ENCODE measurements at regions not wholly inside any gene's neighbourhood (a gene's known extent, or its start where the extent isn't known, plus 50 kb on each side); places are given as distances from the start of the nearest gene placed in this dataset.

DNA sequence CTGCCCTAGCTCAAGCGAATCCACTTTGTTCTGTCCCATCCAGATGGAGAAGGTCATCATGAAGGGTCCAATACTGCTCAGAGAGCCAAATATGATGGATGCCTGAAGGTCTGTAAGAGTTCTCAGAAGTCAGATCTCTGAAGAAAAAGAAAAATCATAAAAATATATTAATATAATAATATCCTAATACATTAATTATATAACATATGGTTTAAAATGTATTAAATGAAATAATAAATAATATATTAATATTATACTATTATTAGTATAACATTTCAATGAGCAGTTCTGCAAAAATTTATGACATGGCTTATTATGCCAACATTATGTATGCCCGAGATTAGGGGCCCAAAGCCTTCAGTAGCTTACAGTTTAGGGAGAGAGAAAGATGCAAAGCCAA lies 78.2 kb upstream of the GPR12 start:
- TF ChIP-seq, protein P1, sequence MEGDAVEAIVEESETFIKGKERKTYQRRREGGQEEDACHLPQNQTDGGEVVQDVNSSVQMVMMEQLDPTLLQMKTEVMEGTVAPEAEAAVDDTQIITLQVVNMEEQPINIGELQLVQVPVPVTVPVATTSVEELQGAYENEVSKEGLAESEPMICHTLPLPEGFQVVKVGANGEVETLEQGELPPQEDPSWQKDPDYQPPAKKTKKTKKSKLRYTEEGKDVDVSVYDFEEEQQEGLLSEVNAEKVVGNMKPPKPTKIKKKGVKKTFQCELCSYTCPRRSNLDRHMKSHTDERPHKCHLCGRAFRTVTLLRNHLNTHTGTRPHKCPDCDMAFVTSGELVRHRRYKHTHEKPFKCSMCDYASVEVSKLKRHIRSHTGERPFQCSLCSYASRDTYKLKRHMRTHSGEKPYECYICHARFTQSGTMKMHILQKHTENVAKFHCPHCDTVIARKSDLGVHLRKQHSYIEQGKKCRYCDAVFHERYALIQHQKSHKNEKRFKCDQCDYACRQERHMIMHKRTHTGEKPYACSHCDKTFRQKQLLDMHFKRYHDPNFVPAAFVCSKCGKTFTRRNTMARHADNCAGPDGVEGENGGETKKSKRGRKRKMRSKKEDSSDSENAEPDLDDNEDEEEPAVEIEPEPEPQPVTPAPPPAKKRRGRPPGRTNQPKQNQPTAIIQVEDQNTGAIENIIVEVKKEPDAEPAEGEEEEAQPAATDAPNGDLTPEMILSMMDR (IDR thresholded peaks at IDR 0.05; ENCODE audit: insufficient read depth, low read length): no peak
- TF ChIP-seq POLR2AphosphoS5 (IDR thresholded peaks at IDR 0.05; ENCODE audit: low read depth) (no peak), GABPA (IDR thresholded peaks at IDR 0.05; ENCODE audit: low read depth) (no peak), SPI1 (IDR thresholded peaks at IDR 0.05; ENCODE audit: borderline replicate concordance, low read depth) (no peak)
- TF ChIP-seq, protein P2, sequence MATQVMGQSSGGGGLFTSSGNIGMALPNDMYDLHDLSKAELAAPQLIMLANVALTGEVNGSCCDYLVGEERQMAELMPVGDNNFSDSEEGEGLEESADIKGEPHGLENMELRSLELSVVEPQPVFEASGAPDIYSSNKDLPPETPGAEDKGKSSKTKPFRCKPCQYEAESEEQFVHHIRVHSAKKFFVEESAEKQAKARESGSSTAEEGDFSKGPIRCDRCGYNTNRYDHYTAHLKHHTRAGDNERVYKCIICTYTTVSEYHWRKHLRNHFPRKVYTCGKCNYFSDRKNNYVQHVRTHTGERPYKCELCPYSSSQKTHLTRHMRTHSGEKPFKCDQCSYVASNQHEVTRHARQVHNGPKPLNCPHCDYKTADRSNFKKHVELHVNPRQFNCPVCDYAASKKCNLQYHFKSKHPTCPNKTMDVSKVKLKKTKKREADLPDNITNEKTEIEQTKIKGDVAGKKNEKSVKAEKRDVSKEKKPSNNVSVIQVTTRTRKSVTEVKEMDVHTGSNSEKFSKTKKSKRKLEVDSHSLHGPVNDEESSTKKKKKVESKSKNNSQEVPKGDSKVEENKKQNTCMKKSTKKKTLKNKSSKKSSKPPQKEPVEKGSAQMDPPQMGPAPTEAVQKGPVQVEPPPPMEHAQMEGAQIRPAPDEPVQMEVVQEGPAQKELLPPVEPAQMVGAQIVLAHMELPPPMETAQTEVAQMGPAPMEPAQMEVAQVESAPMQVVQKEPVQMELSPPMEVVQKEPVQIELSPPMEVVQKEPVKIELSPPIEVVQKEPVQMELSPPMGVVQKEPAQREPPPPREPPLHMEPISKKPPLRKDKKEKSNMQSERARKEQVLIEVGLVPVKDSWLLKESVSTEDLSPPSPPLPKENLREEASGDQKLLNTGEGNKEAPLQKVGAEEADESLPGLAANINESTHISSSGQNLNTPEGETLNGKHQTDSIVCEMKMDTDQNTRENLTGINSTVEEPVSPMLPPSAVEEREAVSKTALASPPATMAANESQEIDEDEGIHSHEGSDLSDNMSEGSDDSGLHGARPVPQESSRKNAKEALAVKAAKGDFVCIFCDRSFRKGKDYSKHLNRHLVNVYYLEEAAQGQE (IDR thresholded peaks at IDR 0.05; ENCODE audit: insufficient replicate concordance, low read depth): no peak
